ENCODE measurements at regions not wholly inside any gene's neighbourhood (a gene's known extent, or its start where the extent isn't known, plus 50 kb on each side); places are given as distances from the start of the nearest gene placed in this dataset.

DNA sequence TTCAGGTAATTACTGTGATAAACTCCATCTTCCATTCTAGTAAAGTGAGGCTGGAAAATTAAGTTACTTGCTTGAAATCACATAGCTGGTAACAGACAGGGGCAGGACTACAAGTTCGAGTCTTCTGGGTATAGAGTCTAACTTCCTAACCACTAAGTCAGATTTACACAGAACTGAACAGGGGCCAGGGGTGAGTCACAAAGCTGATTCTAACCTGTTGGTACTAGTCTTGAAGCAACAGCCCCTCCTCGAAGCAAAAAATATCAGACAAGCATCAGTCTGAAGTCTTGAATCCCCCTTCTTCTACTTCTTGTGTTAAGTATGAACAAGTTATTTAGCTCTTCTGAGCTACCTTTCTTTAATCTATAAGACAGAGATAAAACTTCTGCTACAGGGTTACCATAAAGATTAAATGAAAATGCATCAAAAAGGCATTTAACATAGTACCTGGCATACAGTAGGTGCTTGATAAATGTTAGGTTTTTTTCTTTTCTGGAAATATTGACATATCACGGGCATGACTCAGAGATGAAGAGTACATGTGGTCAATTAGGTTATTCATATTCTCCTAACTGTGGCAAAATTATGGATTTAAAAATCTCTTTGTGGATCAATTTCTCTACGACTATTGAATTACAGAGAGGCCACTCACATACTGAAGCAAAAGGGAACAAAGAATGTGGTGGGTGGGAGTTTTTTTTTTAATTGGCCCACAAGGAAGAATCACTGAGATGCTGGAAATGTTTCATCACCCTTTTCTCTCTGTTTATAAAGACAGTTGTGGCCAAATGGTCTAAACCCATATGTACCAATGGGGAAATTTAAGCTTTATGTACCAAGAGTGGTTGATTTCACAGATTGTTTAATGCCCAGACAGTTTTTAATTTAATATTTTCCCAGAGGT lies 266.9 kb upstream of the DYNLRB2 start:
- Mint-ChIP-seq H3K27ac (ENCODE audit: unreplicated experiment) (no peak overlapping the region), H3K36me3 (ENCODE audit: insufficient read depth, unreplicated experiment) (no peaks in the 10 kb centered on the region), H3K4me1 (ENCODE audit: low read depth, unreplicated experiment) (peaks cover 12% of the 10 kb centered on the region), H3K9me3 (ENCODE audit: unreplicated experiment) (no peaks in the 10 kb centered on the region), H3K4me3 (ENCODE audit: unreplicated experiment) (no peak overlapping the region), H3K27me3 (ENCODE audit: insufficient read depth, unreplicated experiment) (no peaks in the 10 kb centered on the region)
- Histone ChIP-seq H3K4me1 (peaks cover 4% of the 10 kb centered on the region), H3K4me3 (ENCODE audit: low read depth, low read length) (no peak overlapping the region), H3K36me3 (ENCODE audit: control insufficient read depth, insufficient read depth, low read length) (no peaks in the 10 kb centered on the region), H3K27me3 (replicated peaks; ENCODE audit: control insufficient read depth, insufficient read depth, low read length) (no peaks in the 10 kb centered on the region), H3K9me3 (no peaks in the 10 kb centered on the region)
- intact Hi-C loops (cut with micrococcal nuclease; ENCODE audit: unreplicated experiment), result no loop called here
- no TSS peak for BruUV-seq (replicated peaks)
- POLR2A ChIA-PET, result no interaction called here
- no peak for DNase-seq
- CTCF ChIA-PET, result interaction anchor here (1.0 kb wide), 1 partner anchor 193 kb away, joined by 3 read pairs; no protein-coding TSS in a partner anchor
- TF ChIP-seq, protein P1, sequence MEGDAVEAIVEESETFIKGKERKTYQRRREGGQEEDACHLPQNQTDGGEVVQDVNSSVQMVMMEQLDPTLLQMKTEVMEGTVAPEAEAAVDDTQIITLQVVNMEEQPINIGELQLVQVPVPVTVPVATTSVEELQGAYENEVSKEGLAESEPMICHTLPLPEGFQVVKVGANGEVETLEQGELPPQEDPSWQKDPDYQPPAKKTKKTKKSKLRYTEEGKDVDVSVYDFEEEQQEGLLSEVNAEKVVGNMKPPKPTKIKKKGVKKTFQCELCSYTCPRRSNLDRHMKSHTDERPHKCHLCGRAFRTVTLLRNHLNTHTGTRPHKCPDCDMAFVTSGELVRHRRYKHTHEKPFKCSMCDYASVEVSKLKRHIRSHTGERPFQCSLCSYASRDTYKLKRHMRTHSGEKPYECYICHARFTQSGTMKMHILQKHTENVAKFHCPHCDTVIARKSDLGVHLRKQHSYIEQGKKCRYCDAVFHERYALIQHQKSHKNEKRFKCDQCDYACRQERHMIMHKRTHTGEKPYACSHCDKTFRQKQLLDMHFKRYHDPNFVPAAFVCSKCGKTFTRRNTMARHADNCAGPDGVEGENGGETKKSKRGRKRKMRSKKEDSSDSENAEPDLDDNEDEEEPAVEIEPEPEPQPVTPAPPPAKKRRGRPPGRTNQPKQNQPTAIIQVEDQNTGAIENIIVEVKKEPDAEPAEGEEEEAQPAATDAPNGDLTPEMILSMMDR (IDR thresholded peaks at IDR 0.05; ENCODE audit: insufficient read depth in 1 of 2, low read depth in 1 of 2, low read length in 1 of 2, severe bottlenecking in 1 of 2, unreplicated experiment in 1 of 2), result no peak

DNA sequence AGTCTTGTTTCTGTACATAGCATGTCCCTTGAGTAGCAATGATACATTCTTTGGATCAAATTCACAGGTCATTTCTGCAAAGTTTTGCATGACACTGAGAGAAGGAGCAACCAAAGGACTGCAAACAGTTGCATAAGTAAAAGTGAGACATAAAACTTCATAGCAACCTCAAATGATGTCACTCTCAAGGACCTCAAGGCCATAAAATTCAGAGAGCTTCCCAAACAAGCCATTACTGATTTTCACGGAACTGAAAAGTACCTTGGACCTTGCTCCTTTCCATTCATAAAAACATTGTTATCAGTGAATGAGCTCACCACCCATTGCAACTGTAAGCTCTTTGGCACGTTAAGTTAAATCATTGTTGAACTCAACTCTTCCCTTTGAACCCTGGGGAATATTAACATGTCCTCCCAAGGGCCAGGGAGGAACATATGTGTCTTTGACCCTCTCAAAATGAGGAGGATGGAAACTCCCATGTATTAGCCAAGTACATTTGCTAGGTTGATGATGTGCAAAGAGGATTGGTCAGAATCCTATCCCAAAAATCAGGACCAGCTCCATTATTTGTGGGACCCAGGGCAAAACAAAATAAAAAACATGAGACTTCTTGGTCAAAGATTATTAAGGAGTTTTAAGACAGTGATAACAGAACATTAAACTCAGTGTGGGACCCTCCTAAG lies 275.0 kb upstream of the DYNLRB2 start:
- BruUV-seq (replicated peaks), result no TSS peak
- Mint-ChIP-seq H3K4me3 (ENCODE audit: unreplicated experiment) (peak overlapping the region; percentile 71), H3K9me3 (ENCODE audit: unreplicated experiment) (peaks cover 18% of the 10 kb centered on the region), H3K27ac (ENCODE audit: unreplicated experiment) (peak overlapping the region; percentile 96), H3K36me3 (ENCODE audit: insufficient read depth, unreplicated experiment) (peaks cover 7% of the 10 kb centered on the region), H3K4me1 (ENCODE audit: low read depth, unreplicated experiment) (peaks cover 45% of the 10 kb centered on the region), H3K27me3 (ENCODE audit: insufficient read depth, unreplicated experiment) (no peaks in the 10 kb centered on the region)
- peaks cover 47% of the 10 kb centered on the region for H3K4me1 ChIP-seq
- TF ChIP-seq, protein P1 (IDR thresholded peaks at IDR 0.05; ENCODE audit: insufficient read depth in 1 of 2, low read depth in 1 of 2, low read length in 1 of 2, severe bottlenecking in 1 of 2, unreplicated experiment in 1 of 2), result no peak
- H3K9me3 ChIP-seq, result no peaks in the 10 kb centered on the region
- ChIA-PET POLR2A (interaction anchor here (0.6 to 1.5 kb wide), 3 partner anchors 14 to 1049 kb away, joined by 3 read pairs; partner anchors contain the start of gene GAN), CTCF (interaction anchor here (0.5 to 1.5 kb wide), 8 partner anchors 11 to 262 kb away, joined by 3 to 6 read pairs (median 3); no protein-coding TSS in a partner anchor)
- H3K4me3 ChIP-seq (ENCODE audit: low read depth, low read length), result no peak overlapping the region
- no peaks in the 10 kb centered on the region for H3K36me3 ChIP-seq (ENCODE audit: control insufficient read depth, insufficient read depth, low read length)
- H3K27me3 ChIP-seq (replicated peaks; ENCODE audit: control insufficient read depth, insufficient read depth, low read length), result no peaks in the 10 kb centered on the region
- intact Hi-C loops (cut with micrococcal nuclease; ENCODE audit: unreplicated experiment), result loop anchor here (1.0 to 10.0 kb wide), 3 partner anchors 35 to 511 kb away; no protein-coding TSS in a partner anchor
- DNase-seq, result peak; percentile 69 to 84

Data from Caco-2 (cell line).